Mesenchymal stem cell (in vitro differentiated cells and primary cell): ENCODE measurements at regions not wholly inside any gene's neighbourhood (a gene's known extent, or its start where the extent isn't known, plus 50 kb on each side); places are given as distances from the start of the nearest gene placed in this dataset.

Experiments
- DNase-seq: peaks from one replicate; pipeline ENCODE4 v3.0.0-alpha.2; 2013
- H2AFZ ChIP-seq: one replicate; pipeline ENCODE4 v1.6.1; 2013; ENCODE audit warnings: low read depth, mild to moderate bottlenecking, control low read depth, inconsistent platforms, low read length, moderate library complexity
- H2AK5ac ChIP-seq: 2 replicates; pipeline ENCODE4 v1.6.1; 2013; ENCODE audit warnings: low read length, moderate library complexity, mild to moderate bottlenecking, inconsistent platforms; ENCODE audit not compliant: severe bottlenecking
- H2BK120ac ChIP-seq: one replicate; pipeline ENCODE4 v1.6.1; 2013; ENCODE audit warnings: low read depth, mild to moderate bottlenecking, inconsistent platforms, low read length, moderate library complexity
- H2BK12ac ChIP-seq, 2 experiments: one replicate each; pipeline ENCODE4 v1.6.1; 2013; ENCODE audit warnings: inconsistent platforms in 2 of 2, low read length in 2 of 2, mild to moderate bottlenecking in 2 of 2, moderate library complexity in 2 of 2, control low read depth in 1 of 2
- H2BK15ac ChIP-seq: one replicate; pipeline ENCODE4 v1.6.1; 2013; ENCODE audit warnings: mild to moderate bottlenecking, low read depth, inconsistent platforms; ENCODE audit not compliant: poor library complexity, severe bottlenecking
- H2BK5ac ChIP-seq: 2 replicates; pipeline ENCODE4 v1.6.1; 2013; ENCODE audit warnings: low read depth, mild to moderate bottlenecking, low read length, control low read depth, inconsistent platforms; ENCODE audit not compliant: poor library complexity, severe bottlenecking
- H3K14ac ChIP-seq, 2 experiments: one replicate each; pipeline ENCODE4 v1.6.1; 2013; ENCODE audit warnings: inconsistent platforms in 2 of 2, low read length in 2 of 2, control low read depth in 1 of 2, mild to moderate bottlenecking in 1 of 2, moderate library complexity in 1 of 2
- H3K18ac ChIP-seq, 2 experiments: one replicate each; pipeline ENCODE4 v1.6.1; 2013; ENCODE audit warnings: inconsistent platforms in 2 of 2, low read length in 2 of 2, control low read depth in 1 of 2, low read depth in 1 of 2, mild to moderate bottlenecking in 1 of 2
- H3K23ac ChIP-seq, 2 experiments: one replicate each; pipeline ENCODE4 v1.6.1; 2013; ENCODE audit warnings: inconsistent platforms in 2 of 2, low read length in 2 of 2, mild to moderate bottlenecking in 2 of 2, moderate library complexity in 2 of 2, control low read depth in 1 of 2
- H3K27ac ChIP-seq: 2 replicates; pipeline ENCODE4 v1.5.1; 2013; ENCODE audit warnings: mild to moderate bottlenecking, moderate library complexity, low read length, control low read depth, inconsistent platforms; ENCODE audit not compliant: poor library complexity, severe bottlenecking
- H3K27me3 ChIP-seq, 2 experiments: 2 replicates each; pipeline versions ENCODE4 v1.6.1 to v1.7.0; 2013; ENCODE audit warnings: low read length in 2 of 2, mild to moderate bottlenecking in 2 of 2, moderate library complexity in 2 of 2, control low read depth in 1 of 2, inconsistent platforms in 1 of 2; ENCODE audit not compliant: control insufficient read depth in 1 of 2, insufficient read depth in 1 of 2
- H3K36me3 ChIP-seq, 2 experiments: 2 replicates each; pipeline versions ENCODE4 v1.6.1 to v1.7.0; 2013; ENCODE audit warnings: low read length in 2 of 2, control low read depth in 1 of 2, inconsistent platforms in 1 of 2, low read depth in 1 of 2, mild to moderate bottlenecking in 1 of 2; ENCODE audit not compliant: insufficient read depth in 2 of 2, control insufficient read depth in 1 of 2
- H3K4ac ChIP-seq, 2 experiments: one replicate each; pipeline ENCODE4 v1.6.1; 2013; ENCODE audit warnings: inconsistent platforms in 2 of 2, low read length in 2 of 2, mild to moderate bottlenecking in 2 of 2, moderate library complexity in 2 of 2, control low read depth in 1 of 2, low read depth in 1 of 2
- H3K4me1 ChIP-seq: 2 replicates; pipeline ENCODE4 v1.6.1; 2013; ENCODE audit warnings: low read depth, low read length, control low read depth; ENCODE audit not compliant: control insufficient read depth, insufficient read depth
- H3K4me2 ChIP-seq: 2 replicates; pipeline ENCODE4 v1.6.1; 2013; ENCODE audit warnings: low read length, mild to moderate bottlenecking, inconsistent platforms; ENCODE audit not compliant: poor library complexity, severe bottlenecking
- H3K4me3 ChIP-seq, 2 experiments: 2 replicates each; pipeline versions ENCODE4 v1.5.1 to v1.7.0; 2013; ENCODE audit warnings: low read length in 2 of 2, mild to moderate bottlenecking in 2 of 2, control low read depth in 1 of 2, low read depth in 1 of 2; ENCODE audit not compliant: insufficient read depth in 1 of 2
- H3K79me1 ChIP-seq: replicated peaks from 2 replicates; pipeline ENCODE4 v1.6.1; 2013; ENCODE audit warnings: mild to moderate bottlenecking, control low read depth, low read length, inconsistent platforms; ENCODE audit not compliant: poor library complexity, severe bottlenecking
- H3K9ac ChIP-seq: 2 replicates; pipeline ENCODE4 v1.7.0; 2013; ENCODE audit warnings: mild to moderate bottlenecking, low read length, moderate library complexity
- H3K9me3 ChIP-seq: 2 replicates; pipeline ENCODE4 v1.7.0; 2013; ENCODE audit warnings: mild to moderate bottlenecking, low read length; ENCODE audit not compliant: control insufficient read depth
- H4K8ac ChIP-seq: one replicate; pipeline ENCODE4 v1.6.1; 2013; ENCODE audit warnings: inconsistent platforms, mild to moderate bottlenecking, low read length, moderate library complexity
- H4K91ac ChIP-seq: one replicate; pipeline ENCODE4 v1.6.1; 2013; ENCODE audit warnings: mild to moderate bottlenecking, low read length, inconsistent platforms
- WGBS: methylation state at CpG from one replicate; pipeline ENCODE4 v1.1.7; 2013; ENCODE audit warnings: mixed read lengths; 5-methylcytosine and 5-hydroxymethylcytosine counted together

DNA sequence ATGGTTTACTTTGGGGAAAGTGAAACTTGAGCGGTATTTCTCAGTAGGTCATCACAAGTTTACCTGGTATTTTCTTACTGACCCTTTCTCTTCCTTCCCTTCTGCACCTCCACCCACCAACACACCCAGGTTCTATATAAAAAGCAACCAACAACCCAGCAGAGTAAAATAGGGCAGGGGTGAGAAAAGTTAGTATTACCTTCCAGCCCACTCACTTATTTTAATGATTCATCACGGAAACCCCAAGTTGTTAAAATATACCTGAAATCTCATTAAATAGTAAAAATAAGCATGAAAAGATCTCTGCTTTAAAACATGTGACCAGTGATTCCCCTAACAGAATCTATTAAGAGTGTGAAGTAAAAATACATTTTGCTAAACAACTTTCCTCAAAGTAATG is 306.1 kb downstream of the ZEB2 start:
- Histone ChIP-seq H2BK15ac (no peak overlapping the region), H3K36me3 (no peaks in the 10 kb centered on the region), H4K8ac (no peak overlapping the region), H3K79me1 (peaks cover 4% of the 10 kb centered on the region), H3K9me3 (no peaks in the 10 kb centered on the region), H3K14ac (no peak overlapping the region), H2BK12ac (no peak overlapping the region), H2AFZ (no peak overlapping the region), H2AK5ac (no peak overlapping the region), H2BK120ac (no peak overlapping the region), H3K18ac (no peak overlapping the region), H3K4me2 (no peak overlapping the region), H3K27me3 (no peaks in the 10 kb centered on the region), H3K27ac (no peak overlapping the region), H3K4me1 (peaks cover 2% of the 10 kb centered on the region), H3K9ac (no peak overlapping the region), H3K4me3 (no peak overlapping the region), H3K4ac (no peak overlapping the region), H3K23ac (no peak overlapping the region), H2BK5ac (no peak overlapping the region), H4K91ac (no peak overlapping the region)
- no peak for DNase-seq
- 100% methylated on average over 1 of the region's 2 CpGs for WGBS

DNA sequence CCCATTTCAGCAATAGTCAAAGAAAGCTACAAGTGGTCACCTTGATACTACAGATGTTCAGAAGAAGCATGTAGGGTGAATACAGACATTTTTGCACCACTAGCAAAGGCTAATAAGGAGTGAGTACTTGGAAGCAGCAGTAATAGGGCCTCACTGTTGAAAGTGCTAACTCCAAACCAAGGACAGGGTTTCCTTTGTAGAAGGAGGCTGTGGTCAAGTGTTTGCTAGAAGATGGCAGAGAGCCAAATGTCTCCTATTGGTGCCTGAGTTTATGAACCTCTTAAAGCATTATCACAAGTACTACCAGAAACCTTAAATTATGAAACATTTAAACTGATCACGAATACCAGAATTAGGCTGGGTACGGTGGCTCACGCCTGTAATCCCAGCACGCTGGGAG is 308.1 kb downstream of the ZEB2 start:
- no peaks in the 10 kb centered on the region for H3K9me3 ChIP-seq
- no peak overlapping the region for H3K27ac ChIP-seq
- H2BK120ac ChIP-seq: no peak overlapping the region
- no peak overlapping the region for H2AK5ac ChIP-seq
- H4K8ac ChIP-seq: no peak overlapping the region
- H3K36me3 ChIP-seq: peaks cover 0 to 7% of the 10 kb centered on the region in 2 experiments
- no peak overlapping the region for H3K4me2 ChIP-seq
- no peak overlapping the region for H2BK12ac ChIP-seq
- H3K23ac ChIP-seq: no peak overlapping the region
- peaks cover 4% of the 10 kb centered on the region for H3K79me1 ChIP-seq
- no peak overlapping the region for H3K18ac ChIP-seq
- H3K9ac ChIP-seq: no peak overlapping the region
- H3K14ac ChIP-seq: no peak overlapping the region
- no peak overlapping the region for H4K91ac ChIP-seq
- H3K4me3 ChIP-seq: no peak overlapping the region
- H3K4ac ChIP-seq: no peak overlapping the region
- no peaks in the 10 kb centered on the region for H3K27me3 ChIP-seq
- no peak for DNase-seq
- no peak overlapping the region for H2BK15ac ChIP-seq
- H2AFZ ChIP-seq: no peak overlapping the region
- 98% methylated on average over 4 of the region's 4 CpGs for WGBS
- no peak overlapping the region for H2BK5ac ChIP-seq
- H3K4me1 ChIP-seq: peaks cover 2% of the 10 kb centered on the region

DNA sequence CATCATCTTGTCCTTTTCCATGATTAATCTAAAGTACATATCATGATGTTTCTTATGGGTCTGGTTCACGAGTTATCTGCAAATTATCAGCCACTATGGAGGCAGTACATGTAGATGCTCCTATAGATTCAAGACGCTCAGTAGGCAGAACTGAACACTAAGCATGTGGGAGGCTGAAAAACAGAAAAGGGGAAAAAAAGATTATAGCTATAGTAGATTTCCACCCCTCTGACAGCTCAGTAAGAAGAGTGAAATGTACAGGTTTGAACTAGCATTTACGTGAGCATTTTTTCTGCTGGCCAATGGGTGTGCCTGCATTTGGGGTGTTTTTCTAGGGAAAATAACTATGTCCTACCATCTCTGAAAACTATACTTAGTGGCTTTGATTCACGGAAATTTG is 308.9 kb downstream of the ZEB2 start:
- Histone ChIP-seq H3K36me3 (peaks cover 0 to 7% of the 10 kb centered on the region in 2 experiments), H3K9me3 (no peaks in the 10 kb centered on the region)
- DNase-seq: no peak

DNA sequence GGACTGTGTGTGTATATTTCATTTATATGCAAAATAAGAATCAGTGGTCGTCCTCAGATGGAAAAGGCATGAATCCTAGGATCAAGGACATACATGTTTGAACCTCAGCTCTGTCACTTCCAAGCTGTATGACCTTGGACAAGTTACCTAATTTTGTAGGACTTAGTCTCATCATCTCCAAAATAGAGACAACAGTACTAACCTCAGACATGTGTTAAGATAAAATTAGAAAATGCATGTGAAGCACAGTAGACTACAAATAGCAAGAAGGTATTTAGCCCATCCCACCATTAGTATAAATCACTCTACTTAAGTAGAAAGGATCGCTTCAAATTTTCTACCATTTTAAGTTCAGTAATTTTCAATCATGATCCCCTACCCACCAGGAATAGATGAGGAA is 309.8 kb downstream of the ZEB2 start:
- Histone ChIP-seq H3K36me3 (peaks cover 0 to 7% of the 10 kb centered on the region in 2 experiments), H2BK120ac (no peak overlapping the region), H3K23ac (no peak overlapping the region), H4K8ac (no peak overlapping the region), H2BK12ac (no peak overlapping the region), H3K9ac (no peak overlapping the region), H3K4me2 (no peak overlapping the region), H3K79me1 (peaks cover 3% of the 10 kb centered on the region), H2BK15ac (no peak overlapping the region), H2BK5ac (no peak overlapping the region), H3K27me3 (no peaks in the 10 kb centered on the region), H3K14ac (no peak overlapping the region), H2AK5ac (no peak overlapping the region), H3K4me3 (no peak overlapping the region), H3K4ac (no peak overlapping the region), H3K18ac (no peak overlapping the region), H4K91ac (no peak overlapping the region), H2AFZ (no peak overlapping the region), H3K27ac (no peak overlapping the region), H3K4me1 (peaks cover 2% of the 10 kb centered on the region), H3K9me3 (no peaks in the 10 kb centered on the region)
- DNase-seq: no peak
- WGBS: 100% methylated on average over 2 of the region's 2 CpGs

More for the DNA sequence above, 308.9 kb downstream of the ZEB2 start:
- H3K4me2 ChIP-seq: no peak overlapping the region
- no peak overlapping the region for H3K23ac ChIP-seq
- no peak overlapping the region for H2BK12ac ChIP-seq
- no peaks in the 10 kb centered on the region for H3K27me3 ChIP-seq
- H4K8ac ChIP-seq: no peak overlapping the region
- no peak overlapping the region for H2BK5ac ChIP-seq
- no peak overlapping the region for H3K14ac ChIP-seq
- no peak overlapping the region for H2AFZ ChIP-seq
- H4K91ac ChIP-seq: no peak overlapping the region
- H3K4ac ChIP-seq: no peak overlapping the region
- 83% methylated on average over 3 of the region's 4 CpGs for WGBS
- no peak overlapping the region for H2AK5ac ChIP-seq
- no peak overlapping the region for H2BK15ac ChIP-seq
- peaks cover 2% of the 10 kb centered on the region for H3K4me1 ChIP-seq
- no peak overlapping the region for H3K9ac ChIP-seq
- peaks cover 4% of the 10 kb centered on the region for H3K79me1 ChIP-seq
- no peak overlapping the region for H3K27ac ChIP-seq
- H2BK120ac ChIP-seq: no peak overlapping the region
- H3K18ac ChIP-seq: no peak overlapping the region
- H3K4me3 ChIP-seq: no peak overlapping the region
